ENCODE measurements at regions not wholly inside any gene's neighbourhood (a gene's known extent, or its start where the extent isn't known, plus 50 kb on each side); places are given as distances from the start of the nearest gene placed in this dataset.

DNA sequence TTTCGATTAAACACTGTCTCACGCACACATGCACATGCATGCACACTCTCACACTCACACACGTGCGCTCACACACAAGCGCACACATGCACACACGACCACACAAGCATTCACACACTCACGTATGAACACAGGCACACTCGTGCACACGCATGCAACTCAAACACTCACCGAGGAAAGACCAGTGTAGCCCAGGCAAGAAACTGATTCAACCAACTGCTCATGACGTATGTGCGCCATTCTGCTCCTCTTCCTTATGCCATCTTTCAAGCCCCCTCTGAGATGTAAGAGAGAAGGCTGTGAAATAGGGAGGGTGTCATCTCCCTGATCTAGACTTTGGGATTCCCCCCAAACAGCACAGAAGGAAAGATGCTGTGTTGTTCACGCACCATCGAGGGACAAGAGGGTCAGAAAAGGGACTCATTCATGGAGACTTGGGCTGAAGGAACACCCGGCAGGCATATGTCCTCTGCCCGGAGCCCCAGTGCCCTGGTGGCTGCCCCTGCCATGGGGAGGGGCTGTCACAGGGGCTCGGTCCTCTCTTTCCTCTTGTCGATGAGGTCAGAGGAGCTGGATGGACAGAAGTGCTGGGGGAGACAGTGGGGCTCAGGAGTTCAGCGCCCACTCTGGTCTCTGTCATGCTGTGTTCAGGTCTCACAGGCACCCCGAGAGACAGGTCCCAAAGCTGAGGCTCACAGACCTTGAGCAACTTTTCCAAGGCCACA lies 130.1 kb upstream of the SHH start:
- Histone ChIP-seq H3K4me1 (ENCODE audit: control insufficient read depth, extremely low read depth, insufficient read depth, low read length) (no peaks in the 10 kb centered on the region), H3K9ac (ENCODE audit: insufficient read depth, low read length) (no peak overlapping the region), H2AFZ (ENCODE audit: low read length) (no peak overlapping the region), H3K79me2 (ENCODE audit: control insufficient read depth, insufficient read depth, low read length) (no peaks in the 10 kb centered on the region), H4K20me1 (ENCODE audit: control insufficient read depth, extremely low read depth, insufficient read depth, low read length) (no peaks in the 10 kb centered on the region), H3K4me2 (ENCODE audit: extremely low read depth, insufficient read depth, low read length) (no peak overlapping the region), H3K4me3 (replicated peaks in 1 of 4; ENCODE audit: control extremely low read depth in 1 of 4, insufficient read depth in 1 of 4, low read depth in 3 of 4, low read length in 4 of 4) (no peak overlapping the region), H3K9me3 (ENCODE audit: control insufficient read depth, insufficient read depth, low read depth, low read length) (no peaks in the 10 kb centered on the region), H3K27ac (ENCODE audit: insufficient read depth, low read length) (no peak overlapping the region), H3K36me3 (ENCODE audit: control insufficient read depth, insufficient read depth, low read length) (no peaks in the 10 kb centered on the region), H3K27me3 (ENCODE audit: control insufficient read depth, insufficient read depth, low read length) (no peaks in the 10 kb centered on the region)
- TF ChIP-seq, protein P1, sequence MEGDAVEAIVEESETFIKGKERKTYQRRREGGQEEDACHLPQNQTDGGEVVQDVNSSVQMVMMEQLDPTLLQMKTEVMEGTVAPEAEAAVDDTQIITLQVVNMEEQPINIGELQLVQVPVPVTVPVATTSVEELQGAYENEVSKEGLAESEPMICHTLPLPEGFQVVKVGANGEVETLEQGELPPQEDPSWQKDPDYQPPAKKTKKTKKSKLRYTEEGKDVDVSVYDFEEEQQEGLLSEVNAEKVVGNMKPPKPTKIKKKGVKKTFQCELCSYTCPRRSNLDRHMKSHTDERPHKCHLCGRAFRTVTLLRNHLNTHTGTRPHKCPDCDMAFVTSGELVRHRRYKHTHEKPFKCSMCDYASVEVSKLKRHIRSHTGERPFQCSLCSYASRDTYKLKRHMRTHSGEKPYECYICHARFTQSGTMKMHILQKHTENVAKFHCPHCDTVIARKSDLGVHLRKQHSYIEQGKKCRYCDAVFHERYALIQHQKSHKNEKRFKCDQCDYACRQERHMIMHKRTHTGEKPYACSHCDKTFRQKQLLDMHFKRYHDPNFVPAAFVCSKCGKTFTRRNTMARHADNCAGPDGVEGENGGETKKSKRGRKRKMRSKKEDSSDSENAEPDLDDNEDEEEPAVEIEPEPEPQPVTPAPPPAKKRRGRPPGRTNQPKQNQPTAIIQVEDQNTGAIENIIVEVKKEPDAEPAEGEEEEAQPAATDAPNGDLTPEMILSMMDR (conservative IDR thresholded peaks at IDR 0.05 in 1 of 2, IDR thresholded peaks at IDR 0.05 in 1 of 2; ENCODE audit: low read depth in 1 of 2, low read length in 2 of 2) = no peak
- TF ChIP-seq EZH2 (IDR thresholded peaks at IDR 0.05; ENCODE audit: low read length, missing control alignments) = no peak
- no peak for DNase-seq (ENCODE audit: low read depth in 2 of 2)

DNA sequence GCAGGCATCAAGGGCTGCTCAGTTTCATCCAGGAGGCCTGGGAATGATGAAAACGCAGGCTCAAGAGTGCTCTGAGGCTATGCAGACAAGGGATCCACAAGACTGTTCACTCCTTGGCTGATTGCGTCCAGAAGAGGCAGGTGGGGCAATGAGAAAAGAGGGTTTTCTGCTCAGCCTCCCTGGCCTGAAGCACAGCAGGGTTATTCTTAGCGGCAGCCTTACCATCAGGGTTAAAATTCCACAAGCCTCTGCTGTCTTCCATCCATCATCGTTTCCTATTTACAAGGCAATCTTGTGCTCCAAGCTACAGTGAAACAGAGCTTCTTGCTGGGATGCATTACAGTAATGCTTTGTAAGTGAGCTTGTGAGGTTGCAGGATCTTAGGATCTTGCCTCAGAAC lies 129.4 kb upstream of the SHH start:
- Histone ChIP-seq H3K9ac (ENCODE audit: insufficient read depth, low read length) (no peak overlapping the region), H3K4me2 (ENCODE audit: extremely low read depth, insufficient read depth, low read length) (no peak overlapping the region), H3K9me3 (ENCODE audit: control insufficient read depth, insufficient read depth, low read depth, low read length) (no peaks in the 10 kb centered on the region), H3K27me3 (ENCODE audit: control insufficient read depth, insufficient read depth, low read length) (no peaks in the 10 kb centered on the region), H3K4me1 (ENCODE audit: control insufficient read depth, extremely low read depth, insufficient read depth, low read length) (no peaks in the 10 kb centered on the region), H4K20me1 (ENCODE audit: control insufficient read depth, extremely low read depth, insufficient read depth, low read length) (no peaks in the 10 kb centered on the region), H3K27ac (ENCODE audit: insufficient read depth, low read length) (no peak overlapping the region), H2AFZ (ENCODE audit: low read length) (no peak overlapping the region), H3K4me3 (replicated peaks in 1 of 4; ENCODE audit: control extremely low read depth in 1 of 4, insufficient read depth in 1 of 4, low read depth in 3 of 4, low read length in 4 of 4) (no peak overlapping the region), H3K36me3 (ENCODE audit: control insufficient read depth, insufficient read depth, low read length) (no peaks in the 10 kb centered on the region), H3K79me2 (ENCODE audit: control insufficient read depth, insufficient read depth, low read length) (no peaks in the 10 kb centered on the region)
- DNase-seq (ENCODE audit: low read depth in 2 of 2) = peak in 1 of 2 donors; percentile 19
- TF ChIP-seq, protein P1 (conservative IDR thresholded peaks at IDR 0.05 in 1 of 2, IDR thresholded peaks at IDR 0.05 in 1 of 2; ENCODE audit: low read depth in 1 of 2, low read length in 2 of 2) = no peak
- TF ChIP-seq EZH2 (IDR thresholded peaks at IDR 0.05; ENCODE audit: low read length, missing control alignments) = no peak

DNA sequence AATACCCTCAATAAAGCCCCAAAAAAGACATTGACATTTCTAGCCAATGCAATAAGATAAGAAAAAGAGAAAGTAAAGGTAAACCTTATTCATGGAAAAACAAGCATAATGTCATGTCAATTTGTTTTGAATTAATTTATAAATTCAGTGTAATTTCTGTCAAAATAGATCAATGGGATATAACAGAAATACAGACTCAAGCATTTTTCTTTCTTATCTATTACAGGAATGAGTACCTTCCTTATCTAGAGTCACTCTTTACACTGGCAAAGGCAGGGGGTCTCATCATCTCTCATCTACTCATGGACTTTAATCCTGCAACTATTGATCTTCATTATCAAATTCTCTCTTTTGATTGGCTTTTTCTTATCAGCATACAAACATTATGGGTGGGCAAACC lies 127.1 kb upstream of the SHH start:
- TF ChIP-seq, protein P1 (conservative IDR thresholded peaks at IDR 0.05 in 1 of 2, IDR thresholded peaks at IDR 0.05 in 1 of 2; ENCODE audit: low read depth in 1 of 2, low read length in 2 of 2) = no peak
- TF ChIP-seq EZH2 (IDR thresholded peaks at IDR 0.05; ENCODE audit: low read length, missing control alignments) = no peak
- H3K79me2 ChIP-seq (ENCODE audit: control insufficient read depth, insufficient read depth, low read length) = no peaks in the 10 kb centered on the region
- H2AFZ ChIP-seq (ENCODE audit: low read length) = no peak overlapping the region
- H3K27ac ChIP-seq (ENCODE audit: insufficient read depth, low read length) = no peak overlapping the region
- DNase-seq (ENCODE audit: low read depth in 2 of 2) = no peak
- H3K4me3 ChIP-seq (replicated peaks in 1 of 4; ENCODE audit: control extremely low read depth in 1 of 4, insufficient read depth in 1 of 4, low read depth in 3 of 4, low read length in 4 of 4) = no peak overlapping the region
- H3K9me3 ChIP-seq (ENCODE audit: control insufficient read depth, insufficient read depth, low read depth, low read length) = no peaks in the 10 kb centered on the region
- H3K27me3 ChIP-seq (ENCODE audit: control insufficient read depth, insufficient read depth, low read length) = no peaks in the 10 kb centered on the region
- H3K9ac ChIP-seq (ENCODE audit: insufficient read depth, low read length) = no peak overlapping the region
- H3K4me2 ChIP-seq (ENCODE audit: extremely low read depth, insufficient read depth, low read length) = no peak overlapping the region
- no peaks in the 10 kb centered on the region for H3K4me1 ChIP-seq (ENCODE audit: control insufficient read depth, extremely low read depth, insufficient read depth, low read length)
- H3K36me3 ChIP-seq (ENCODE audit: control insufficient read depth, insufficient read depth, low read length) = no peaks in the 10 kb centered on the region
- H4K20me1 ChIP-seq (ENCODE audit: control insufficient read depth, extremely low read depth, insufficient read depth, low read length) = no peaks in the 10 kb centered on the region
